H9 (cell line): ENCODE measurements at regions not wholly inside any gene's neighbourhood (a gene's known extent, or its start where the extent isn't known, plus 50 kb on each side); places are given as distances from the start of the nearest gene placed in this dataset.

Source experiments
- DNase-seq: peaks from one replicate; pipeline ENCODE4 v3.0.0-alpha.2; 2017
- H2AFZ ChIP-seq: one replicate; pipeline ENCODE4 v1.6.1; 2013; ENCODE audit warnings: mild to moderate bottlenecking, low read length, control low read depth, moderate library complexity
- H2AK5ac ChIP-seq: 2 replicates; pipeline ENCODE4 v1.6.1; 2013; ENCODE audit warnings: low read length, control low read depth, mixed read lengths; ENCODE audit not compliant: insufficient read length
- H2BK120ac ChIP-seq: one replicate; pipeline ENCODE4 v1.6.1; 2013; ENCODE audit warnings: low read depth, mild to moderate bottlenecking, low read length, control low read depth, inconsistent platforms; ENCODE audit not compliant: poor library complexity, severe bottlenecking
- H2BK12ac ChIP-seq: 2 replicates; pipeline ENCODE4 v1.6.1; 2013; ENCODE audit warnings: low read length, control low read depth, mixed read lengths, low read depth; ENCODE audit not compliant: insufficient read length
- H2BK15ac ChIP-seq: 2 replicates; pipeline ENCODE4 v1.6.1; 2013; ENCODE audit warnings: low read depth, low read length, control low read depth
- H2BK20ac ChIP-seq: one replicate; pipeline ENCODE4 v1.6.1; 2013; ENCODE audit warnings: low read depth, mild to moderate bottlenecking, low read length, control low read depth, inconsistent platforms; ENCODE audit not compliant: poor library complexity, severe bottlenecking
- H2BK5ac ChIP-seq: 2 replicates; pipeline ENCODE4 v1.6.1; 2013; ENCODE audit warnings: low read length, control low read depth, mixed read lengths; ENCODE audit not compliant: insufficient read length
- H3K14ac ChIP-seq: 2 replicates; pipeline ENCODE4 v1.6.1; 2013; ENCODE audit warnings: low read length, control low read depth; ENCODE audit not compliant: insufficient read depth
- H3K18ac ChIP-seq: 2 replicates; pipeline ENCODE4 v1.6.1; 2013; ENCODE audit warnings: low read depth, mild to moderate bottlenecking, mixed read lengths, low read length, control low read depth; ENCODE audit not compliant: insufficient read length
- H3K23ac ChIP-seq: 2 replicates; pipeline ENCODE4 v1.6.1; 2013; ENCODE audit warnings: low read length, control low read depth, mixed read lengths, low read depth; ENCODE audit not compliant: insufficient read length
- H3K23me2 ChIP-seq: 2 replicates; pipeline ENCODE4 v1.6.1; 2013; ENCODE audit warnings: low read depth, mild to moderate bottlenecking, mixed read lengths, low read length, control low read depth; ENCODE audit not compliant: insufficient read length, poor library complexity, severe bottlenecking
- H3K27ac ChIP-seq: 2 replicates; pipeline ENCODE4 v1.5.1; 2013; ENCODE audit warnings: low read length, control low read depth, mixed read lengths, low read depth; ENCODE audit not compliant: insufficient read length
- H3K27me3 ChIP-seq: 2 replicates; pipeline ENCODE4 v1.6.1; 2013; ENCODE audit warnings: low read length, control low read depth, inconsistent platforms; ENCODE audit not compliant: insufficient read depth
- H3K4ac ChIP-seq: 2 replicates; pipeline ENCODE4 v1.6.1; 2013; ENCODE audit warnings: low read depth, mild to moderate bottlenecking, control low read depth, inconsistent platforms, low read length, moderate library complexity
- H3K4me1 ChIP-seq: 2 replicates; pipeline ENCODE4 v1.6.1; 2013; ENCODE audit warnings: low read length, control low read depth, inconsistent platforms; ENCODE audit not compliant: insufficient read depth
- H3K4me2 ChIP-seq: 2 replicates; pipeline ENCODE4 v1.6.1; 2013; ENCODE audit warnings: low read length, control low read depth, mixed read lengths; ENCODE audit not compliant: insufficient read length, insufficient read depth
- H3K56ac ChIP-seq: 2 replicates; pipeline ENCODE4 v1.6.1; 2013; ENCODE audit warnings: low read depth, mild to moderate bottlenecking, mixed read lengths, low read length, control low read depth; ENCODE audit not compliant: insufficient read length
- H3K79me1 ChIP-seq: 2 replicates; pipeline ENCODE4 v1.6.1; 2013; ENCODE audit warnings: low read depth, mild to moderate bottlenecking, moderate library complexity, low read length, control low read depth, inconsistent platforms; ENCODE audit not compliant: insufficient read depth, poor library complexity, severe bottlenecking
- H3K79me2 ChIP-seq: 2 replicates; pipeline ENCODE4 v1.6.1; 2013; ENCODE audit warnings: low read length, control low read depth, inconsistent platforms; ENCODE audit not compliant: insufficient read depth
- H3K9ac ChIP-seq: 2 replicates; pipeline ENCODE4 v1.6.1; 2013; ENCODE audit warnings: low read length, control low read depth, mixed read lengths; ENCODE audit not compliant: insufficient read length; ENCODE audit errors: extremely low read depth
- H3K9me3 ChIP-seq: one replicate; pipeline ENCODE4 v1.6.1; 2013; ENCODE audit warnings: low read depth, low read length, inconsistent platforms; ENCODE audit not compliant: control insufficient read depth
- H3T11ph ChIP-seq: one replicate; pipeline ENCODE4 v1.6.1; 2013; ENCODE audit warnings: mild to moderate bottlenecking, low read length, control low read depth, inconsistent platforms
- H4K20me1 ChIP-seq: one replicate; pipeline ENCODE4 v1.6.1; 2013; ENCODE audit not compliant: control insufficient read depth, insufficient read length, insufficient read depth
- H4K5ac ChIP-seq: 2 replicates; pipeline ENCODE4 v1.6.1; 2013; ENCODE audit warnings: low read depth, mild to moderate bottlenecking, mixed read lengths, low read length, control low read depth; ENCODE audit not compliant: insufficient read length
- H4K8ac ChIP-seq: replicated peaks from 2 replicates; pipeline ENCODE4 v1.6.1; 2013; ENCODE audit warnings: low read length, control low read depth, mixed read lengths, low read depth; ENCODE audit not compliant: insufficient read length
- H4K91ac ChIP-seq: 2 replicates; pipeline ENCODE4 v1.6.1; 2013; ENCODE audit warnings: low read depth, mild to moderate bottlenecking, moderate library complexity, mixed read lengths, low read length, control low read depth; ENCODE audit not compliant: insufficient read length
- H3K27ac Mint-ChIP-seq, 3 experiments: 2 replicates in 2 of 3; 3 replicates in 1 of 3; pipeline ENCODE4 v1.8.0; 2020 to 2021; ENCODE audit warnings: mixed read lengths in 3 of 3, mild to moderate bottlenecking in 1 of 3, moderate library complexity in 1 of 3
- H3K27me3 Mint-ChIP-seq: 2 replicates; pipeline ENCODE4 v1.8.0; 2021; ENCODE audit warnings: low read depth, mild to moderate bottlenecking, moderate library complexity, mixed read lengths
- H3K36me3 Mint-ChIP-seq, 3 experiments: 2 replicates in 2 of 3; 3 replicates in 1 of 3; pipeline ENCODE4 v1.8.0; 2020 to 2021; ENCODE audit warnings: low read depth in 3 of 3, mixed read lengths in 3 of 3; ENCODE audit not compliant: insufficient read depth in 1 of 3
- H3K4me1 Mint-ChIP-seq, 2 experiments: 2 replicates each; pipeline ENCODE4 v1.8.0; 2020; ENCODE audit warnings: mixed read lengths in 2 of 2
- H3K4me3 Mint-ChIP-seq, 2 experiments: 2 replicates in 1 of 2; 3 replicates in 1 of 2; pipeline ENCODE4 v1.8.0; 2020 to 2021; ENCODE audit warnings: mild to moderate bottlenecking in 2 of 2, mixed read lengths in 2 of 2, moderate library complexity in 1 of 2
- H3K9me3 Mint-ChIP-seq, 2 experiments: 2 replicates in 1 of 2; 3 replicates in 1 of 2; pipeline ENCODE4 v1.8.0; 2020; ENCODE audit warnings: mild to moderate bottlenecking in 2 of 2, mixed read lengths in 2 of 2, moderate library complexity in 1 of 2
- WGBS: extraction: QIAGEN DNeasy Blood & Tissue Kit; methylation state at CpG from one replicate; pipeline ENCODE4 v1.1.7; 2013; ENCODE audit warnings: missing lambda C conversion rate, low lambda C conversion rate, mixed read lengths; ENCODE audit not compliant: insufficient read length; ENCODE audit errors: extremely low coverage; 5-methylcytosine and 5-hydroxymethylcytosine counted together
- TF ChIP-seq, protein P1 (sequence below): fragments of 200-600 bp; sonication (generic); conservative IDR thresholded peaks from 3 replicates; pipeline ENCODE4 v1.8.0; 2021; ENCODE audit warnings: antibody characterized with exemption, mild to moderate bottlenecking

DNA sequence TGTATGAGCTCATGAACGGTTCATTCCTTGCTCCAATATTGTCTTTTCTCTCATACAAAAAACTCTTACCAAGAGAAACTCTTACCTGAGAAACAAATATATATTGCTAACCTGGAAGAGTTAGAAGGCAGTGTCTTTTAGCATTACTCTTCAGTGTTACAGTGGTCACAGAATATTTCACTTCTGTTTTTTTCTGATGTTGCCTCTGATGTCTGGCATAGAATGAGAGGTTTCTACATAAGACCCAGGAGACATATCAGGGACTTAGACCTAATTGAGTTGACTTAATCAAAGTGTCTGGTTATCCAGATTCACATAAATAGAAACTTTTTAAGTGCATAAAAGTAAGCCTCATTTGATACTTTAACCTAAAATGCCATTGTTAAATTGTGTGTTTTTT is 923.8 kb downstream of the TTLL7 start:
- Histone ChIP-seq H3K4me1 (peaks cover 4% of the 10 kb centered on the region; the same call in 1 of the 2 replicates), H2BK120ac (no peak overlapping the region), H3K23ac (no peak overlapping the region), H4K8ac (no peak overlapping the region), H3K79me2 (no peaks in the 10 kb centered on the region), H3K27ac (no peak overlapping the region), H4K91ac (no peak overlapping the region), H3K79me1 (no peaks in the 10 kb centered on the region), H3T11ph (no peak overlapping the region), H2AK5ac (no peak overlapping the region), H4K20me1 (no peaks in the 10 kb centered on the region), H2BK20ac (no peak overlapping the region), H2AFZ (no peak overlapping the region), H2BK12ac (no peak overlapping the region), H3K9me3 (no peaks in the 10 kb centered on the region), H2BK15ac (no peak overlapping the region), H3K23me2 (no peaks in the 10 kb centered on the region), H4K5ac (no peak overlapping the region), H3K4me2 (no peak overlapping the region), H3K4ac (no peak overlapping the region), H3K18ac (no peak overlapping the region), H3K14ac (no peak overlapping the region), H3K56ac (no peak overlapping the region), H3K9ac (no peak overlapping the region), H3K27me3 (no peaks in the 10 kb centered on the region), H2BK5ac (no peak overlapping the region)
- Mint-ChIP-seq H3K27me3 (no peaks in the 10 kb centered on the region), H3K27ac (no peak overlapping the region; a peak in 1 of 7 replicates), H3K4me3 (no peak overlapping the region), H3K4me1 (peaks cover 9 to 10% of the 10 kb centered on the region in 2 experiments), H3K9me3 (no peaks in the 10 kb centered on the region; a peak in 1 of 5 replicates), H3K36me3 (peaks cover 0 to 2% (median 0%) of the 10 kb centered on the region in 3 experiments; a peak in 2 of 7 replicates)
- WGBS, result no CpG with 5 or more reads among the region's 1 CpG
- TF ChIP-seq, protein P1, sequence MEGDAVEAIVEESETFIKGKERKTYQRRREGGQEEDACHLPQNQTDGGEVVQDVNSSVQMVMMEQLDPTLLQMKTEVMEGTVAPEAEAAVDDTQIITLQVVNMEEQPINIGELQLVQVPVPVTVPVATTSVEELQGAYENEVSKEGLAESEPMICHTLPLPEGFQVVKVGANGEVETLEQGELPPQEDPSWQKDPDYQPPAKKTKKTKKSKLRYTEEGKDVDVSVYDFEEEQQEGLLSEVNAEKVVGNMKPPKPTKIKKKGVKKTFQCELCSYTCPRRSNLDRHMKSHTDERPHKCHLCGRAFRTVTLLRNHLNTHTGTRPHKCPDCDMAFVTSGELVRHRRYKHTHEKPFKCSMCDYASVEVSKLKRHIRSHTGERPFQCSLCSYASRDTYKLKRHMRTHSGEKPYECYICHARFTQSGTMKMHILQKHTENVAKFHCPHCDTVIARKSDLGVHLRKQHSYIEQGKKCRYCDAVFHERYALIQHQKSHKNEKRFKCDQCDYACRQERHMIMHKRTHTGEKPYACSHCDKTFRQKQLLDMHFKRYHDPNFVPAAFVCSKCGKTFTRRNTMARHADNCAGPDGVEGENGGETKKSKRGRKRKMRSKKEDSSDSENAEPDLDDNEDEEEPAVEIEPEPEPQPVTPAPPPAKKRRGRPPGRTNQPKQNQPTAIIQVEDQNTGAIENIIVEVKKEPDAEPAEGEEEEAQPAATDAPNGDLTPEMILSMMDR, result no peak
- DNase-seq, result no peak
